Tibial nerve (tissue), 4 donors: ENCODE measurements at regions not wholly inside any gene's neighbourhood (a gene's known extent, or its start where the extent isn't known, plus 50 kb on each side); places are given as distances from the start of the nearest gene placed in this dataset.

ENCODE experiments used
- DNase-seq, 2 donors: peaks; one replicate each; pipeline ENCODE4 v3.0.0-alpha.2; 2019; ENCODE audit warnings: low spot score in 2 of 2
- H3K27ac ChIP-seq, 4 donors: fragments of 200-600 bp; sonication (generic) in 3 of 4; one replicate each; pipeline ENCODE4 v1.5.1; 2017 to 2019; ENCODE audit warnings: mild to moderate bottlenecking in 1 of 4
- H3K27me3 ChIP-seq, 2 donors: fragments of 200-600 bp; sonication (generic) in 1 of 2; one replicate each; pipeline versions ENCODE4 v1.5.1 to v1.6.0; 2017 to 2019
- H3K36me3 ChIP-seq, 3 donors: fragments of 200-600 bp; sonication (generic); one replicate each; pipeline ENCODE4 v1.5.1; 2018 to 2019
- H3K4me1 ChIP-seq, 4 donors: fragments of 200-600 bp; sonication (generic) in 3 of 4; one replicate each; pipeline ENCODE4 v1.5.1; 2017 to 2019
- H3K4me3 ChIP-seq, 4 donors: fragments of 200-600 bp; sonication (generic) in 3 of 4; one replicate each; pipeline ENCODE4 v1.5.1; 2017 to 2019; ENCODE audit warnings: mild to moderate bottlenecking in 1 of 4, moderate library complexity in 1 of 4
- H3K9me3 ChIP-seq, 4 donors: fragments of 200-600 bp; sonication (generic) in 3 of 4; one replicate each; pipeline ENCODE4 v1.5.1; 2017 to 2019
- EP300 ChIP-seq, 2 donors: sonication (generic); formaldehyde crosslinking; IDR thresholded peaks; one replicate each; pipeline ENCODE4 v1.6.1; 2017; ENCODE audit warnings: antibody characterized with exemption in 2 of 2, mild to moderate bottlenecking in 1 of 2
- POLR2A ChIP-seq, 2 donors: fragments of 450-650 bp; IDR thresholded peaks; one replicate each; pipeline ENCODE4 v1.6.1; 2017; ENCODE audit warnings: antibody characterized with exemption in 2 of 2, mild to moderate bottlenecking in 2 of 2, moderate library complexity in 2 of 2
- WGBS, 2 donors: methylation state at CpG; one replicate each; pipeline ENCODE4 v1.1.5; 2018; 5-methylcytosine and 5-hydroxymethylcytosine counted together
- TF ChIP-seq, protein P1 (sequence below), 5 experiments: fragments of 200-600 bp in 3 of 5; fragments of 450-650 bp in 2 of 5; sonication (generic) in 3 of 5; IDR thresholded peaks; one replicate each; pipeline ENCODE4 v1.5.1; 2016 to 2019; ENCODE audit warnings: antibody characterized with exemption in 5 of 5, mild to moderate bottlenecking in 3 of 5, moderate library complexity in 2 of 5

DNA sequence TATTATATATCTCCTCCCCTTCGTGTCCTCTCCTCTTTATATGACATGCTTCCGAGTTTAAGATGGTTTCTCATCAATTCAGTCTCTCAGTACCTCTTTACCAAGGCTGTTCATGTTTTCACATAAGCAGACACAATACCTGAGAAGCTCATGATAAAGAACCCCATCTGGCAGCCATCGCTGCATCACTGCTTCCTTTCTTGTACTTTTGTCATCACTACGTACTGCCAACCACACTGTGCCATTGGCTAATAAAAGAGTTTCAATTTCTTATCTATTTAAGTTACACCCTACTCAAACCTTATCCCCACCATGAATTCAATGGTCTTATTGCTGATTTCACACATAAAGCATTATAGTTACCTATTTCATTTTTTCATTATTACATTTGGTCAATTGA is 484.7 kb upstream of the CNTN4 start:
- H3K27me3 ChIP-seq, result no peaks in the 10 kb centered on the region
- H3K4me1 ChIP-seq, result no peaks in the 10 kb centered on the region
- H3K4me3 ChIP-seq, result no peak overlapping the region
- no peak for DNase-seq
- no peaks in the 10 kb centered on the region for H3K9me3 ChIP-seq
- 80 to 89% methylated on average over 4 of the region's 4 CpGs for WGBS, 2 donors
- H3K27ac ChIP-seq, result no peak overlapping the region
- TF ChIP-seq POLR2A (IDR thresholded peaks at IDR 0.05) (no peak), EP300 (IDR thresholded peaks at IDR 0.05) (no peak)
- TF ChIP-seq, protein P1, sequence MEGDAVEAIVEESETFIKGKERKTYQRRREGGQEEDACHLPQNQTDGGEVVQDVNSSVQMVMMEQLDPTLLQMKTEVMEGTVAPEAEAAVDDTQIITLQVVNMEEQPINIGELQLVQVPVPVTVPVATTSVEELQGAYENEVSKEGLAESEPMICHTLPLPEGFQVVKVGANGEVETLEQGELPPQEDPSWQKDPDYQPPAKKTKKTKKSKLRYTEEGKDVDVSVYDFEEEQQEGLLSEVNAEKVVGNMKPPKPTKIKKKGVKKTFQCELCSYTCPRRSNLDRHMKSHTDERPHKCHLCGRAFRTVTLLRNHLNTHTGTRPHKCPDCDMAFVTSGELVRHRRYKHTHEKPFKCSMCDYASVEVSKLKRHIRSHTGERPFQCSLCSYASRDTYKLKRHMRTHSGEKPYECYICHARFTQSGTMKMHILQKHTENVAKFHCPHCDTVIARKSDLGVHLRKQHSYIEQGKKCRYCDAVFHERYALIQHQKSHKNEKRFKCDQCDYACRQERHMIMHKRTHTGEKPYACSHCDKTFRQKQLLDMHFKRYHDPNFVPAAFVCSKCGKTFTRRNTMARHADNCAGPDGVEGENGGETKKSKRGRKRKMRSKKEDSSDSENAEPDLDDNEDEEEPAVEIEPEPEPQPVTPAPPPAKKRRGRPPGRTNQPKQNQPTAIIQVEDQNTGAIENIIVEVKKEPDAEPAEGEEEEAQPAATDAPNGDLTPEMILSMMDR (IDR thresholded peaks at IDR 0.05), result no peak
- no peaks in the 10 kb centered on the region for H3K36me3 ChIP-seq

DNA sequence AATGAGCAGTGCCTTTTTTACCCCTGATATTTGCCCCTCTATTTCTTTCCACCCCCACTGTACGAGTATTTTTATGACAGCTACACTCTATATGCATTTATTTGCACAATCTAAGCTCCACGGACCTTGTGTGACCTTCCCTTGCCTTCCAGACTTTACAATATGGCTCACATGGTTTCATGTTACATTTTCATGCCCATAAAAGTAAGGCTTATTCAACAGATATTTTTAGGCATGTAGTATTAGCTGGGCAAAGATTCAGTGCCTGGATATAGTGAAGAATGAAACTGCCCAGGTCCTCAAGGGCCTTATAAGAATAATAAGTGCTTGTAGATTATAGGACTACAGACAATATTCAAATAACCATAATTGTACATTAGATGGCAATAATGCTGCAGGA is 481.9 kb upstream of the CNTN4 start:
- TF ChIP-seq POLR2A (IDR thresholded peaks at IDR 0.05) (no peak), EP300 (IDR thresholded peaks at IDR 0.05) (no peak)
- TF ChIP-seq, protein P1 (IDR thresholded peaks at IDR 0.05), result no peak
- H3K4me1 ChIP-seq, result no peaks in the 10 kb centered on the region
- no peaks in the 10 kb centered on the region for H3K9me3 ChIP-seq
- H3K27ac ChIP-seq, result no peak overlapping the region
- no peak for DNase-seq
- H3K4me3 ChIP-seq, result no peak overlapping the region
- H3K36me3 ChIP-seq, result no peaks in the 10 kb centered on the region
- no peaks in the 10 kb centered on the region for H3K27me3 ChIP-seq
- WGBS, 2 donors, result 13 to 32% methylated on average over 2 of the region's 2 CpGs

DNA sequence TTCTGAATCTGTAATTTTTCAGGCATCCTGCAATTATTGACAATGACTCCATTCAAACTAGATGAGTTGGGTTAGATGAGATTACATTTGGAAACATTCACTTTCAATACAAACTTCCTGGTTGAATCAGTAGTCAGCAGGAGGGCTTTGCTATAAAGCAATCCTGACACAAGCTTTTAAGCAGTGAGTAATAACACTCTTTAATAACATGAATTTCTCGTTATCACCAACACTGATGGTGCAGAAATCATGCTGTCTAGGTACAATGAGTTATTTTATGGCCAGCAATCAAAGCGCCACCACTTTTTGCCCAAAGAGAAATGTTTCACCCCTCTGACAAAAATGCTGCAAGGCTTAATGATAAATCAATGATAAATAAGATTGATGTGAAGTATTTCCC is 474.8 kb upstream of the CNTN4 start:
- no peaks in the 10 kb centered on the region for H3K36me3 ChIP-seq
- no peaks in the 10 kb centered on the region for H3K27me3 ChIP-seq
- no peak for DNase-seq
- H3K27ac ChIP-seq, result no peak overlapping the region
- no peaks in the 10 kb centered on the region for H3K9me3 ChIP-seq
- WGBS, 2 donors, result 67 to 78% methylated on average over 2 of the region's 2 CpGs
- no peaks in the 10 kb centered on the region for H3K4me1 ChIP-seq
- no peak overlapping the region for H3K4me3 ChIP-seq
- TF ChIP-seq, protein P1 (IDR thresholded peaks at IDR 0.05), result no peak
- no peak for TF ChIP-seq POLR2A (IDR thresholded peaks at IDR 0.05)
- TF ChIP-seq EP300 (IDR thresholded peaks at IDR 0.05), result no peak

DNA sequence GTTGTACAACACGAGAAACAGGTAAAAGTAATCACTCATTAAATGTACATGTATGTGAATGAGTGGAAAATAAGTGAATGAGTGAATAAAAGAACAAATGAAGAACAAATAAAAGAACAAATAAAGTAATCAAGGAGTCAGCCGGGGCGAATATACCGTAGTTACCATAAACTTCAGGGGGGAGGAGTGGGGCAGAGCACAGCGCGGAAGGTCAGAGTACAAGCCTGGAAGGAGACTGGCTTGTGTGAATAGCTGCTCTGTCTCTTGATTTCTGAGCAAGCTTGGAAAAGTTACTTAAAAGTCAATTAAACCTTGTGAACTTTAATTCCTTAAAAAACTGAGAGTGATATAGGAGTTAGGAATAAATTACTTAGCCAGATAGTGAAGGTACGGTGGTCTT is 466.5 kb upstream of the CNTN4 start:
- TF ChIP-seq, protein P1 (IDR thresholded peaks at IDR 0.05), result no peak
- no peak for TF ChIP-seq POLR2A (IDR thresholded peaks at IDR 0.05)
- TF ChIP-seq EP300 (IDR thresholded peaks at IDR 0.05), result no peak
- Histone ChIP-seq H3K4me1 (no peaks in the 10 kb centered on the region), H3K9me3 (no peaks in the 10 kb centered on the region), H3K36me3 (no peaks in the 10 kb centered on the region), H3K27ac (no peak overlapping the region), H3K4me3 (no peak overlapping the region), H3K27me3 (no peaks in the 10 kb centered on the region)
- 59 to 64% methylated on average over 7 of the region's 7 CpGs for WGBS, 2 donors
- no peak for DNase-seq

DNA sequence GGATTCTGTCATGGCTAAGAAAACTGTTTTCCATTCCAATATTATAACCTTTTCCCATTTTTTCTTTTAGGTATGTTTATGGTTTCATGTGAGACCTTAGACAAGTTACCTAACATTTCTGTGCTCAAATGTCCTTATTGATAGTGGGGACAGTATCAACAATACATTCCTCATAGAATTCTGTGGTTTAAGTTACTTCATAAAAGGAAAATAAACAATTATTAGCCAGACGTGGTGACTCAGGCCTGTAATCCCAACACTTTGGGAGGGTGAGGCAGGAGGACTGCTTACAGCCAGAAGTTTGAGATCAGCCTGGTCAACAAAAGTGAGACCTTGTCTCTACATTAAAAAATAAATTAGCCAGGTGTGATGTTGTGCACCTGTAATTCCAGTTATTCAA is 436.8 kb upstream of the CNTN4 start:
- Histone ChIP-seq H3K4me1 (no peaks in the 10 kb centered on the region), H3K36me3 (no peaks in the 10 kb centered on the region), H3K9me3 (no peaks in the 10 kb centered on the region), H3K27me3 (no peaks in the 10 kb centered on the region), H3K4me3 (no peak overlapping the region), H3K27ac (no peak overlapping the region)
- no peak for DNase-seq
- TF ChIP-seq POLR2A (IDR thresholded peaks at IDR 0.05) (no peak), EP300 (IDR thresholded peaks at IDR 0.05) (no peak)
- TF ChIP-seq, protein P1 (IDR thresholded peaks at IDR 0.05), result no peak
- WGBS, 2 donors, result 17 to 21% methylated on average over 1 of the region's 1 CpG
